OCI-LY7 (cell line): ENCODE measurements at regions not wholly inside any gene's neighbourhood (a gene's known extent, or its start where the extent isn't known, plus 50 kb on each side); places are given as distances from the start of the nearest gene placed in this dataset.
"Not testable (repeated sequence)": the region's sequence is repeated elsewhere in the genome, so short reads cannot be mapped to it uniquely, and the experiment has no call there.

Source experiments
- BruUV-seq: library from RNA; stranded (reverse); fragments of 400-500 nt; replicated peaks from 2 replicates; lab custom pipeline; 2021; lab: Mats Ljungman, UMichigan
- CTCF ChIA-PET: fragments of 300-600 bp; sonication (Branson Sonifier 250); formaldehyde crosslinking; loops from one replicate; lab custom pipeline; 2022; ENCODE audit warnings: antibody characterized with exemption; ENCODE audit not compliant: unreplicated experiment; lab: Charles Lee
- POLR2A ChIA-PET: fragments of 300-600 bp; sonication (Branson Sonifier 250); formaldehyde crosslinking; loops from one replicate; lab custom pipeline; 2022; ENCODE audit warnings: antibody characterized with exemption; lab: Charles Lee
- DNase-seq: peaks from one replicate; pipeline ENCODE4 v3.0.0-alpha.2; 2015; ENCODE audit warnings: low spot score
- H2AFZ ChIP-seq: fragments of 200-600 bp; sonication (generic), shearing (Covaris generic); 2 replicates; pipeline ENCODE4 v1.6.1; 2014; ENCODE audit warnings: mild to moderate bottlenecking, antibody characterized with exemption, low read length, moderate library complexity
- H3K27ac ChIP-seq: fragments of 200-600 bp; sonication (generic); 2 replicates; pipeline ENCODE4 v1.5.1; 2014; ENCODE audit warnings: mixed run types, low read depth, mild to moderate bottlenecking, moderate library complexity, low read length, inconsistent platforms; ENCODE audit not compliant: poor library complexity, severe bottlenecking
- H3K36me3 ChIP-seq: fragments of 200-600 bp; sonication (generic); 2 replicates; pipeline ENCODE4 v1.6.1; 2014; ENCODE audit warnings: mild to moderate bottlenecking, antibody characterized with exemption, low read length, moderate library complexity, mixed read lengths; ENCODE audit not compliant: insufficient read depth
- H3K4me1 ChIP-seq: fragments of 200-600 bp; sonication (generic); 2 replicates; pipeline ENCODE4 v1.5.1; 2014; ENCODE audit warnings: mild to moderate bottlenecking, low read length; ENCODE audit not compliant: insufficient read depth, poor library complexity, severe bottlenecking
- H3K4me2 ChIP-seq: fragments of 200-600 bp; sonication (generic); 2 replicates; pipeline ENCODE4 v1.6.1; 2014; ENCODE audit warnings: mild to moderate bottlenecking, low read length
- H3K4me3 ChIP-seq: fragments of 200-600 bp; sonication (generic); 2 replicates; pipeline ENCODE4 v1.5.1; 2014; ENCODE audit warnings: mild to moderate bottlenecking, low read depth, low read length; ENCODE audit not compliant: poor library complexity, severe bottlenecking
- H3K79me2 ChIP-seq: fragments of 200-600 bp; sonication (generic); 2 replicates; pipeline ENCODE4 v1.6.1; 2016; ENCODE audit warnings: low read depth, mild to moderate bottlenecking, low read length, moderate library complexity, mixed read lengths; ENCODE audit not compliant: insufficient read depth
- H3K9me2 ChIP-seq: fragments of 200-600 bp; sonication (generic); 2 replicates; pipeline ENCODE4 v1.6.1; 2016; ENCODE audit warnings: mild to moderate bottlenecking, low read length, mixed read lengths; ENCODE audit not compliant: insufficient read depth
- H3K9me3 ChIP-seq: fragments of 200-600 bp; sonication (generic); 2 replicates; pipeline ENCODE4 v1.6.1; 2014; ENCODE audit warnings: mild to moderate bottlenecking, mixed run types, low read length, mixed read lengths
- H4K20me1 ChIP-seq: fragments of 200-600 bp; sonication (generic); 2 replicates; pipeline ENCODE4 v1.6.1; 2014; ENCODE audit warnings: mild to moderate bottlenecking, antibody characterized with exemption, low read length, moderate library complexity, mixed read lengths; ENCODE audit not compliant: insufficient read depth
- CTCF ChIP-seq: fragments of 200-600 bp; sonication (generic); conservative IDR thresholded peaks from 2 replicates; pipeline ENCODE4 v1.5.1; 2014; ENCODE audit warnings: mild to moderate bottlenecking, antibody characterized with exemption, low read length, moderate library complexity, mixed read lengths
- EZH2phosphoT487 ChIP-seq: fragments of 200-600 bp; sonication (generic); IDR thresholded peaks from 2 replicates; pipeline ENCODE4 v1.6.1; 2018; ENCODE audit warnings: low read depth, borderline replicate concordance, mild to moderate bottlenecking, mixed run types, antibody characterized with exemption, low read length, moderate library complexity, mixed read lengths
- intact Hi-C: fragments of 100-400 bp; cut with micrococcal nuclease; formaldehyde crosslinking; loops from one replicate; pipeline ENCODE4 v1.10.0; 2022; ENCODE audit not compliant: unreplicated experiment

GRCh38 chr4:3634281-3634857 lies 102.1 kb upstream of the LRPAP1 start:
- Histone ChIP-seq H4K20me1 (no peaks in the 10 kb centered on the region), H3K79me2 (no peaks in the 10 kb centered on the region), H3K36me3 (no peaks in the 10 kb centered on the region), H2AFZ (no peak overlapping the region), H3K4me3 (no peak overlapping the region), H3K4me2 (no peak overlapping the region), H3K9me3 (no peaks in the 10 kb centered on the region), H3K4me1 (no peaks in the 10 kb centered on the region), H3K27ac (no peak overlapping the region), H3K9me2 (no peaks in the 10 kb centered on the region)
- ChIA-PET POLR2A (no interaction called here), CTCF (no interaction called here)
- intact Hi-C loops, result no loop called here
- DNase-seq, result no peak
- TF ChIP-seq EZH2phosphoT487 (no peak), CTCF (no peak)
- no TSS peak for BruUV-seq

- intact Hi-C loops, H3K27ac ChIP-seq, H3K79me2 ChIP-seq, H3K9me2 ChIP-seq, H4K20me1 ChIP-seq, CTCF ChIA-PET, POLR2A ChIA-PET, H3K9me3 ChIP-seq, BruUV-seq, H3K4me1 ChIP-seq, H2AFZ ChIP-seq, DNase-seq, H3K4me3 ChIP-seq, H3K36me3 ChIP-seq, H3K4me2 ChIP-seq: not testable (repeated sequence)
Observed at GRCh38 chr4:3633277-3633676, 101.1 kb upstream of the LRPAP1 start.

- H3K27ac ChIP-seq, H3K79me2 ChIP-seq, DNase-seq, H4K20me1 ChIP-seq, H3K36me3 ChIP-seq, BruUV-seq, H2AFZ ChIP-seq, H3K9me2 ChIP-seq, H3K4me1 ChIP-seq, H3K9me3 ChIP-seq, CTCF ChIA-PET, POLR2A ChIA-PET, H3K4me2 ChIP-seq, H3K4me3 ChIP-seq, intact Hi-C loops: not testable (repeated sequence)
Observed at GRCh38 chr4:3632794-3633193, 100.6 kb upstream of the LRPAP1 start.

- H3K27ac ChIP-seq, DNase-seq, H3K4me2 ChIP-seq, BruUV-seq, H3K36me3 ChIP-seq, H3K4me3 ChIP-seq, POLR2A ChIA-PET, H3K79me2 ChIP-seq, H2AFZ ChIP-seq, intact Hi-C loops, H3K4me1 ChIP-seq, H3K9me3 ChIP-seq, CTCF ChIA-PET, H3K9me2 ChIP-seq, H4K20me1 ChIP-seq: not testable (repeated sequence)
Observed at GRCh38 chr4:3631544-3632266, 99.5 kb upstream of the LRPAP1 start.
